CD4-positive, alpha-beta memory T cell (primary cell): ENCODE measurements at regions not wholly inside any gene's neighbourhood (a gene's known extent, or its start where the extent isn't known, plus 50 kb on each side); places are given as distances from the start of the nearest gene placed in this dataset.
"Not testable (repeated sequence)": the region's sequence is repeated elsewhere in the genome, so short reads cannot be mapped to it uniquely, and the experiment has no call there.

Source experiments
- CTCF ChIA-PET: fragments of 350-600 bp; sonication (Branson Sonifier 250); formaldehyde crosslinking; loops from one replicate; lab custom pipeline; 2021; ENCODE audit warnings: inconsistent platforms; ENCODE audit not compliant: partially characterized antibody; lab: Charles Lee
- POLR2A ChIA-PET: fragments of 350-600 bp; sonication (Branson Sonifier 250); formaldehyde crosslinking; loops from one replicate; lab custom pipeline; 2021; ENCODE audit not compliant: partially characterized antibody; lab: Charles Lee
- DNase-seq, 5 donors: peaks; one replicate each; pipeline versions ENCODE4 v3.0.0 to v3.0.0-alpha.2; 2020 to 2022; ENCODE audit warnings: mixed read lengths in 1 of 5
- H3K27ac ChIP-seq: one replicate; pipeline ENCODE4 v1.7.0; 2013; ENCODE audit warnings: low read depth, low read length
- H3K27me3 ChIP-seq: 2 replicates; pipeline ENCODE4 v1.7.0; 2013; ENCODE audit warnings: mild to moderate bottlenecking, low read length, moderate library complexity; ENCODE audit not compliant: insufficient read depth
- H3K36me3 ChIP-seq: 2 replicates; pipeline ENCODE4 v1.7.0; 2013; ENCODE audit warnings: mild to moderate bottlenecking, low read length, moderate library complexity; ENCODE audit not compliant: insufficient read depth
- H3K4me1 ChIP-seq: 2 replicates; pipeline ENCODE4 v1.7.0; 2013; ENCODE audit warnings: mild to moderate bottlenecking, low read length, moderate library complexity; ENCODE audit not compliant: insufficient read depth
- H3K4me3 ChIP-seq, 2 donors: one replicate each; pipeline ENCODE4 v1.7.0; 2013; ENCODE audit warnings: low read length in 2 of 2, mild to moderate bottlenecking in 1 of 2
- H3K9me3 ChIP-seq, 2 donors: one replicate each; pipeline ENCODE4 v1.7.0; 2013; ENCODE audit warnings: low read length in 2 of 2, control low read depth in 1 of 2; ENCODE audit not compliant: control insufficient read depth in 1 of 2
- H3K27ac Mint-ChIP-seq, 7 donors: one replicate each; pipeline ENCODE4 v1.8.0; 2020 to 2021; ENCODE audit warnings: mixed read lengths in 7 of 7, mild to moderate bottlenecking in 6 of 7, inconsistent platforms in 3 of 7, moderate library complexity in 3 of 7
- H3K27me3 Mint-ChIP-seq, 2 donors: one replicate each; pipeline ENCODE4 v1.8.0; 2020 to 2021; ENCODE audit warnings: mixed read lengths in 2 of 2
- H3K36me3 Mint-ChIP-seq, 2 donors: one replicate each; pipeline ENCODE4 v1.8.0; 2020 to 2021; ENCODE audit warnings: mixed read lengths in 2 of 2, inconsistent platforms in 1 of 2, mild to moderate bottlenecking in 1 of 2
- H3K4me1 Mint-ChIP-seq, 4 donors: one replicate each; pipeline ENCODE4 v1.8.0; 2020 to 2021; ENCODE audit warnings: mixed read lengths in 4 of 4, mild to moderate bottlenecking in 1 of 4
- H3K4me3 Mint-ChIP-seq, 8 donors: one replicate each; pipeline ENCODE4 v1.8.0; 2020 to 2021; ENCODE audit warnings: mixed read lengths in 8 of 8, mild to moderate bottlenecking in 7 of 8, moderate library complexity in 6 of 8, inconsistent platforms in 3 of 8
- H3K9me3 Mint-ChIP-seq, 8 donors: one replicate each; pipeline ENCODE4 v1.8.0; 2020 to 2021; ENCODE audit warnings: mixed read lengths in 8 of 8, mild to moderate bottlenecking in 5 of 8, inconsistent platforms in 3 of 8, moderate library complexity in 1 of 8
- intact Hi-C: fragments of 100-400 bp; cut with micrococcal nuclease; formaldehyde crosslinking; loops from one replicate; pipeline ENCODE4 v1.15.1; 2023

DNA sequence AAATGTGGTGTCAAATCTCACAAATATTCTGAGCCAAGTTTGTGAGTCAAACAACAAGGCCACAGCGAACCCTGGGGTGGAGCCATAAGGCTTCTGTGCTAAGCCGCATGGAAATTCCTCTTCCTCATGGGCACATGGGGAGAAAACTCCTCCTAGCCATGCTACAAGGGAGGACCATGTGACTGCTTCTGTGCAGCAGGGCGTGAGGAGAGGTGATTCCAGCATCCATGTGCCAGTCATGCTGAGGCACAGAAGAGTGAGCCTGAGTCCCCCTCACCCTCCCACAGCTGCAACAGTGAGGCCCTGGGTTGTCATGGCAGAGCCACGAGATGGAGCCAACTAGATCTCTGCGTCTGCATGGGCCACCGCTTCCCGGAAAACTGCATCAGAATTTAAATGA is 488.8 kb upstream of the RAB6C start:
- Histone ChIP-seq H3K4me1 (no peaks in the 10 kb centered on the region), H3K27ac (no peak overlapping the region), H3K27me3 (no peaks in the 10 kb centered on the region), H3K4me3 (no peak overlapping the region), H3K36me3 (no peaks in the 10 kb centered on the region), H3K9me3 (no peaks in the 10 kb centered on the region)
- intact Hi-C loops: no loop called here
- Mint-ChIP-seq H3K27me3 (no peaks in the 10 kb centered on the region), H3K36me3 (no peaks in the 10 kb centered on the region), H3K4me1 (no peaks in the 10 kb centered on the region), H3K4me3 (no peak overlapping the region), H3K27ac (no peak overlapping the region), H3K9me3 (peaks cover 0 to 10% (median 0%) of the 10 kb centered on the region in 8 donors)
- POLR2A ChIA-PET: no interaction called here
- no peak for DNase-seq
- CTCF ChIA-PET: no interaction called here

DNA sequence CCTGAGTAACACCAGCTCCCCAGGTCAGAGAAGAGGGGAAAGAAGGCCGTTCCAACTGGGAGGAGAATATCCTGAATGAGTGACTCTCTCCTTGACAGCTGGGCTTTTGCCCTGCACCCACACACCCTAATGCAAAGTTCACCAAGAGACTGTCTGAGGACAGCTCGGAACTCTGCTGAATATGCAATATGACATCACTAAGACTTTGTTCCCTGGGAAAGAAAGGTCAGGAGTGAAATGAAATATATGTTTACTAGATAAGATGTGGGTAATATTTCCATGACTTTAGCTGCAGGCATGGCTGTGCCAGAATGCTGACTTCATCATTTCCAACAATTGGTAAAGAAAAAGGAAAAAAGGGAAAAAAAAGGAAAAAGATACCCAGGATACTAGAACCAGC is 488.2 kb upstream of the RAB6C start:
- Histone ChIP-seq H3K27me3 (no peaks in the 10 kb centered on the region), H3K9me3 (no peaks in the 10 kb centered on the region), H3K36me3 (no peaks in the 10 kb centered on the region), H3K27ac (no peak overlapping the region), H3K4me3 (no peak overlapping the region), H3K4me1 (no peaks in the 10 kb centered on the region)
- Mint-ChIP-seq H3K9me3 (peaks cover 0 to 10% (median 0%) of the 10 kb centered on the region in 8 donors), H3K4me1 (no peaks in the 10 kb centered on the region), H3K4me3 (no peak overlapping the region), H3K27me3 (no peaks in the 10 kb centered on the region), H3K36me3 (no peaks in the 10 kb centered on the region), H3K27ac (no peak overlapping the region)
- intact Hi-C loops: no loop called here
- CTCF ChIA-PET: no interaction called here
- DNase-seq: no peak
- POLR2A ChIA-PET: no interaction called here

DNA sequence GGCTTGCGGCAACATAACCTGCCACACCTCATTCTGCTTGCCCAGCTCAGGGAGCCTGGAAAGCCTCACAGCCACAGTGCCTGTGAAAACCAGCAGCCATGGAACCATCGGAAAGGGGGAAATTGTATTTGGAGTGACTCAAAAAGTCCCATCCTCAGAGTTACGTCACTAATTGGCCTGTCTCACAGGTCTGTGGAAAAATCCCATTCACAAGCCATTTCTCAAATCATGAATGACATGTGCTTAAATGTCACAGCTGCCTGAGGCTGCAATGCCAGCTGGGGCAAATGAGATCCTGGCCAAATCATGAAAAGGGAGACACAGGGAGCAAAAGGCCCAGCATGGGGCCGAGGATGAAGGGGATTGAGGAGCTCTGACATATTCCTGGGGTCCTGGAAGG is 486.9 kb upstream of the RAB6C start:
- Histone ChIP-seq H3K9me3 (no peaks in the 10 kb centered on the region), H3K27ac (no peak overlapping the region), H3K4me3 (no peak overlapping the region), H3K27me3 (no peaks in the 10 kb centered on the region), H3K4me1 (no peaks in the 10 kb centered on the region), H3K36me3 (no peaks in the 10 kb centered on the region)
- H3K4me3 Mint-ChIP-seq: no peak overlapping the region
- H3K27ac Mint-ChIP-seq: no peak overlapping the region
- POLR2A ChIA-PET: no interaction called here
- intact Hi-C loops: no loop called here
- H3K36me3 Mint-ChIP-seq: no peaks in the 10 kb centered on the region
- CTCF ChIA-PET: no interaction called here
- no peaks in the 10 kb centered on the region for H3K27me3 Mint-ChIP-seq
- H3K4me1 Mint-ChIP-seq: no peaks in the 10 kb centered on the region
- H3K9me3 Mint-ChIP-seq: peaks cover 0 to 4% (median 0%) of the 10 kb centered on the region in 8 donors
- DNase-seq: no peak

DNA sequence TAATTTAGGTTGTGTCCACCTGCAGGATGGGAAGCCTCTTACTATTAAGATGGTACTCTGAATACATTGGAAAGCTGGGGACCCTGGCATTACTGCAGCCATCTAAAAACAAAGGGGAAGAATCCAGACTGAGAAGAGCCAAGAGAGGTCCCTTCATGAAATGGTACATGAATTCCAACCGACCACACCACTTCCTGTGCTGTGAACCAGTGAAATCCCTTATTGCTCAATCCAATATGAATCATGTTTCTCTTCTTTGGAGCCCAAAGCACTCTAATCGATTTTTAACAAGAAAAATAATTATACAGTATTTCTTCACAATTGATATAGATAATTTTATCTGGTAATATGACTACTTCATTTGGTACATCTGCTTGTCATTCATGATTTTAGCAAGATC is 479.7 kb upstream of the RAB6C start:
- POLR2A ChIA-PET: no interaction called here
- H3K4me1 Mint-ChIP-seq: no peaks in the 10 kb centered on the region
- Histone ChIP-seq H3K9me3 (no peaks in the 10 kb centered on the region), H3K27me3 (no peaks in the 10 kb centered on the region), H3K27ac (no peak overlapping the region), H3K36me3 (no peaks in the 10 kb centered on the region), H3K4me3 (no peak overlapping the region), H3K4me1 (no peaks in the 10 kb centered on the region)
- no peak overlapping the region for H3K4me3 Mint-ChIP-seq
- peaks cover 0 to 6% (median 0%) of the 10 kb centered on the region in 8 donors for H3K9me3 Mint-ChIP-seq
- CTCF ChIA-PET: no interaction called here
- no peak for DNase-seq
- intact Hi-C loops: no loop called here
- no peaks in the 10 kb centered on the region for H3K36me3 Mint-ChIP-seq
- H3K27me3 Mint-ChIP-seq: no peaks in the 10 kb centered on the region
- no peak overlapping the region for H3K27ac Mint-ChIP-seq

DNA sequence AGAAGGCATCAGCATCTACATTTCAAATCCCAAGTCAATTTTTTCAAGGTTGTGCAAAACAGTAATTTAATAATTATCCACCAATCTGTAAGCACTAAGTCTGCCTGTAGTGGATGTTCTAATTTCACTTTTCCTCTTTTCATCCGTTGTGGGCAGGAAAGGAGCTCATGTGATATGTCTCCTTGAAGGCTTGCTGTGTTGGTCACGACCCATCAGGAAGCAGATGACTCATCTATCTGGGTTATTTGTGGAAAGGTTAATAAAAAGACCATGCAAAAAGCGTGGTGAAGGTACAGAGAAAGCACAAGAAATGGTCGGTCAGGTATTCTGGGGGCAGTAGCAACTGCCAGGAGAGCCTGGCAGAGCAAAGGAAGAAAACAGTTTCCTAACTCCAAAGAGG is 476.7 kb upstream of the RAB6C start:
- intact Hi-C loops: no loop called here

DNA sequence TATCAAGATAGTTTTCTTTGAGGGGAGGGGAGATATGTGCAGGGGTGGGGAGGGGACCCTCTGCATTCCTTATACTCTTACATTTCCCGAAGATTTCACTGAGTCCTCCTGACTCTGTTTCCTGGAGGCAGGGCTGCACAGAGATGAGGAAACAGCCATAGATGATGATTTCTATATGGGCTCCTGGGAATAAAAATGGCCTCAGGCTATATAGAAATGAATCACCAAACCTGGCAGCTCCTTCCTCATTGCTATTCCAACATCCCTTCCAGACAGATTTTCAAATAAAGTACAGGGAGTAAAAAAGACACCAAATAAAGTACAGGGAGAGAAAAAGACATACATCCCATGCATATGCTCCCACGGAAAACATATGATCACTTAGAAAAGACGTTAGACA is 474.8 kb upstream of the RAB6C start:
- Mint-ChIP-seq H3K4me1 (no peaks in the 10 kb centered on the region), H3K36me3 (no peaks in the 10 kb centered on the region), H3K9me3 (peaks cover 0 to 10% (median 0%) of the 10 kb centered on the region in 8 donors), H3K27me3 (no peaks in the 10 kb centered on the region), H3K27ac (no peak overlapping the region), H3K4me3 (no peak overlapping the region)
- POLR2A ChIA-PET: no interaction called here
- CTCF ChIA-PET: no interaction called here
- DNase-seq: no peak
- Histone ChIP-seq H3K36me3 (no peaks in the 10 kb centered on the region), H3K4me3 (no peak overlapping the region), H3K9me3 (no peaks in the 10 kb centered on the region), H3K27ac (no peak overlapping the region), H3K27me3 (no peaks in the 10 kb centered on the region), H3K4me1 (no peaks in the 10 kb centered on the region)
- intact Hi-C loops: no loop called here

More for the DNA sequence above, 476.7 kb upstream of the RAB6C start:
- ChIA-PET POLR2A (no interaction called here), CTCF (no interaction called here)
- Histone ChIP-seq H3K4me1 (no peaks in the 10 kb centered on the region), H3K4me3 (no peak overlapping the region), H3K36me3 (no peaks in the 10 kb centered on the region), H3K27ac (no peak overlapping the region), H3K9me3 (no peaks in the 10 kb centered on the region), H3K27me3 (no peaks in the 10 kb centered on the region)
- Mint-ChIP-seq H3K27me3 (no peaks in the 10 kb centered on the region), H3K27ac (no peak overlapping the region), H3K4me1 (no peaks in the 10 kb centered on the region), H3K4me3 (no peak overlapping the region), H3K9me3 (peaks cover 0 to 8% (median 0%) of the 10 kb centered on the region in 8 donors), H3K36me3 (no peaks in the 10 kb centered on the region)
- DNase-seq: no peak

DNA sequence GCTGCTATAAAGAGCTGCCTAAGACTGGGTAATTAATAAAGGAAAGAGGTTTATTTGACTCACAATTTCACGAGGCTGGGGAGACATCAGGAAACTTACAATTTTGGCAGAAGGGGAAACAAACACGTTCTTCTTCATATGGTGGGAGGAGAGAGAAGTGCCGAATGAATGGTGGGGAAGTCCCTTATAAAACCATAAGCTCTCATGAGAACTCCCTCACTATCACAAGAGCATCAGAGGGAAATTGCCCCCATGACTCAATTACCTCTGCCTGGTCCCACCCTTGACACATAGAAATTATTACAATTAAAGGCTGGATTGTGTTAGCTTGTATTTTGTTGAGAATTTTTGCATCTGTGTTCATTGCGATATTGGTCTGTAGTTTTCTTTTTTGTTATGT is 460.5 kb upstream of the RAB6C start:
- no peak for DNase-seq
- Histone ChIP-seq H3K27ac (no peak overlapping the region), H3K9me3 (no peaks in the 10 kb centered on the region), H3K4me1 (no peaks in the 10 kb centered on the region), H3K36me3 (no peaks in the 10 kb centered on the region), H3K27me3 (no peaks in the 10 kb centered on the region), H3K4me3 (no peak overlapping the region)
- no peaks in the 10 kb centered on the region for H3K36me3 Mint-ChIP-seq
- CTCF ChIA-PET: no interaction called here
- H3K4me1 Mint-ChIP-seq: no peaks in the 10 kb centered on the region
- peaks cover 3 to 19% (median 8%) of the 10 kb centered on the region in 8 donors for H3K9me3 Mint-ChIP-seq
- H3K4me3 Mint-ChIP-seq: no peak overlapping the region
- POLR2A ChIA-PET: no interaction called here
- H3K27ac Mint-ChIP-seq: no peak overlapping the region
- peaks cover 0 to 4% of the 10 kb centered on the region in 2 donors for H3K27me3 Mint-ChIP-seq
- intact Hi-C loops: no loop called here

DNA sequence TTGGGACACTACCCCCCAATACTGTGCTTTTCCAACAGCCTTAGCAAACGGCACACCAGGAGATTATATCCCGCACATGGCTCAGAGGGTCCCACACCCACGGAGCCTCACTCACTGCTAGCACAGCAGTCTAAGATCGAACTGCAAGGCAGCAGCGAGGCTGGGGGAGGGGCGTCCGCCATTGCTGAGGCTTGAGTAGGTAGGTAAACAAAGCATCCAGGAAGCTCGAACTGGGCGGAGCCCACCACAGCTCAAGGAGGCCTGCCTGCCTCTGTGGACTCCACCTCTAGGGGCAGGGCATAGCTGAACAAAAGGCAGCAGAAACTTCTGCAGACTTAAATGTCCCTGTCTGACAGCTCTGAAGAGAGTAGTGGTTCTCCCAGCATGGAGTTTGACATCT is 447.3 kb upstream of the RAB6C start:
- H3K9me3 Mint-ChIP-seq: peaks cover 4 to 15% (median 7%) of the 10 kb centered on the region in 8 donors
- H3K36me3 Mint-ChIP-seq, H3K27me3 ChIP-seq, H3K9me3 ChIP-seq, DNase-seq, H3K36me3 ChIP-seq, H3K27ac Mint-ChIP-seq, H3K27me3 Mint-ChIP-seq, H3K4me1 Mint-ChIP-seq, H3K4me3 Mint-ChIP-seq, H3K4me1 ChIP-seq, intact Hi-C loops, H3K27ac ChIP-seq, H3K4me3 ChIP-seq, CTCF ChIA-PET, POLR2A ChIA-PET: not testable (repeated sequence)
